Umbilical cord (tissue), 1 donor: ENCODE measurements at regions not wholly inside any gene's neighbourhood (a gene's known extent, or its start where the extent isn't known, plus 50 kb on each side); places are given as distances from the start of the nearest gene placed in this dataset.
A peak's percentile ranks its signal among the peaks of the same experiment; 100 is the strongest.

Experiments
- DNase-seq: peaks from one replicate; pipeline ENCODE4 v3.0.0-alpha.2; 2015; ENCODE audit warnings: low spot score

DNA sequence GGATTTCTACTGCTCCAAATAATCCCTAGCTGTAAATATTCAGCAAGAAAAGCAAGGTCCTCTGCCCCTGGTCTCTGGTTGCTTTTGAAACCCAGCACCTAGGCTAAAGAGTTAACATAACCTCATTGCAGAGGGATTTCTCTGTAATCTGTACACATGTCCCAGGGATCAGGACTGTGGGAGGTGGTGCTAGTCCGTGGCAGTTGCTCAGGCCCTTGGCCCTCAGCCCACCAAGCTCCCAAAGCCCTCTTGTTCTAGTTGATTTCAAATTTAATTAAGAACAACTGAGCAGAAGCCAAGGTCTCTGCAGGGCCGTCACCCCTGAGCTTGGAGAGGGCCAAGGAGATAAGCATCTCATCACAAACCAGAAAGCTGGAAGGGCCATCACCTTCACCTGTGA, 181.1 kb downstream of the SOX9 start:
- DNase-seq = peak; percentile 22

DNA sequence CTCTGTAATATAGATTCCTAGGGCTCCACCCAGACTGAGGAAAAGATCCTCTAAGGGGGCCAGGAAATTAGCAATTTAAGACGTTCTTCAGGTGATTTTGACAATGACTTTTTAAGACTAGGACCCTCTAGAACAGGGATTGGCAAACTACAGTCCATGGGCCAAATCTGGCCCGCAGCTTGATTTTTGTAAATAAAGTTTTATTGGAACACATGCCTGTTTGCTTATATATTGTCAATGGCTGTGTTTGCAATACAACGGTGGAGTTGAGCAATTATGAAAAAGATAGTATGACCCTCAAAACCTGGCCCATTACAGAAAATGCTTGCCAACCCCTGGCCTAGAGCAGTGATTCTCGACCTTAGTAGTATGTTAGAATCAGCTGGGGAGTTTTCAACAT, 181.9 kb downstream of the SOX9 start:
- DNase-seq = no peak

DNA sequence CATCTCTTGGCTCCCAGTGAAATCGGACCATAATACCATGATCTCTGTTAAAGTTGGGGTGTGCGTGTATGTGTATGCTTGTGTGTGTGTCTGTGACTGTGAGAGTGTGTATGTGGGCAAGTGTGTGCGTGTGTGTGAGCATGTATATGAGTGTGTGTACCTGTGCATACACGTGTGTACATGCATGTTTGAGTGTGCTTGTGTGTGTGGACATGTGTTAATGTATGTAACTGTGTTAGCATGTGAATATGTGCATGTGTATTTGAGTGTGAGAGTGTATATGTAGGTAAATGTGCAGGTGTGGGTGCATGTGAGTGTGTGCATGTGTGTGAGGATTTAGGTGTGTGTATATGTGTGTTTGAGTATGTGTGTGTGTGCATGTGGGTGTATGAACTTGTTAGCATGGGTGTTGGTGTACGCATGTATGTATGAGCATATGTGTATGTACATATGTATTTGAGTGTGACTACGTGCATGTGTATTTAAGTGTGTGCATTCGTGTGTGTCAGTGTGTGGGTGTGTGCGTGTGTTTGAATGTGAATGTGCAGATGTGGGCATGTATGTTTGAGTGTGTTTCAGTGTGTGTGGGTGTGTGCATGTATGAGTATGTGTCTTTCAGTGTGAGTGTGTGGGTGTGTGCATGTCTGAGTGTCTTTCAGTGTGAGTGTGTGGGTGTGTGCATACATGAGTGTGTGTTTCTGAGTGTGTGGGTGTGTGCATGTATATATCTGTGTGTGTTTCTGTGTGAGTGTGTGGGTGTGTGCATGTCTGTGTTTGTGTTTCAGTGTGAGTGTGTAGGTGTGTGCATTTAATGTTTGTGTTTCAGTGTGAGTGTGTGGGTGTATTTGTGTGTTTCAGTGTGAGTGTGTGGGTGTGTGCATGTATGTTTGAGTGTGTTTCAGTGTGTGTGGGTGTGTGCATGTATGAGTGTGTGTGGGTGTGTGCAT, 183.2 kb downstream of the SOX9 start:
- no peak for DNase-seq

DNA sequence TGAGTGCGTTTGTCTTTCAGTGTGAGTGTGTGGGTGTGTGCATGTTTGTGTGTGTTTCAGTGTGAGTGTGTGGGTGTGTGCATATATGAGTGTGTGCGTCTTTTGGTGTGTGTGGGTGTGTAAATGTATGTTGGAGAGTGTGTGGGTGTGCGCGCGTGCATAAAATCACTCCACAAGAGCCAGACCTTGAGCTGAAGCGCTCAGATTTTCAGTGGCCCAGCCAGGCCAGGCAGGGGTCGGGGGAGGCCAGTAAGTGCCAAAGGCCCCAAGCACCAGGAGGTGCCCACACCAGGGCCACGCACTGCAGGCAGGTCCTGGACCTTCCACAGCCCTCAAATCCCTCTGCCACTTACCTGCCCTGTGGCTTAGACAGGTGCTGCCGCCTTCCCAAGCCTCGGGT, 184.0 kb downstream of the SOX9 start:
- DNase-seq = no peak

DNA sequence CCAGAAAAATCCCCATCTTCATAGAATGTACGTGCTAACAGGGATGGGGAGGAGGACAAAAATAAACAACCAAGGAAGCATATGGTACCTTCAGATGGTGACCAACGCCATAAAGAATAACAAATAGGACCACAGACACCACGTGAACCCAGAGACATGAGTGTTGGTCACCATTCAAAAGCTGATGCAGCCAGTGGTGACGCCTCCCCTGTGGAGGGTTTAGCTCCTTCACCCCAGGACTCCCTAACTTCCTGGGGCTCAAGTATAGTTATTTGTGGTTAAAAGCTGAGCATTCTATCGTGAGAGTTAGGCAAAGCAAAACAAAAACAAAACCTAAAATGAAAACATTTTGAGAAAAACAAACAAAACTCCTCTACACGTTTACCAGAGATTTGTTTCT, 184.7 kb downstream of the SOX9 start:
- DNase-seq = no peak

DNA sequence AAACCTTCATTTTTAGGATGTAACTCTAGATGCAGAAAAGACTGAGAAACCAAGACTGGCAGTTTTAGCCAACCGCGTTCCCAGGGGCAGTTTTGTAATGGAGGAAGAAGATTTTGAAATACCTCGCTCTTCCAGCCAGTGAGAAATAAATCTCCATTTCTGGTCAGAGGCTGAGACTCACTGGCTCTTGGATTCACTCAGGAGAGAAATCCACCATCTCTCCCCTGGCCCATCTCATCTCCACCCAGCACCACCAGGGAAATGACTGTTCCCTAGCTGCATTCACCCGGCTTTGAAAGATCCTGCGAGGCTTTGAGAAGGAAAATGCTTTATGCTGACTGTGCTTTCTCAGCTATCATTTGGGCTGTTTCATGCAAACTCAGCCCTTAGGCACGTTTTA, 185.2 kb downstream of the SOX9 start:
- DNase-seq = peak; percentile 76

DNA sequence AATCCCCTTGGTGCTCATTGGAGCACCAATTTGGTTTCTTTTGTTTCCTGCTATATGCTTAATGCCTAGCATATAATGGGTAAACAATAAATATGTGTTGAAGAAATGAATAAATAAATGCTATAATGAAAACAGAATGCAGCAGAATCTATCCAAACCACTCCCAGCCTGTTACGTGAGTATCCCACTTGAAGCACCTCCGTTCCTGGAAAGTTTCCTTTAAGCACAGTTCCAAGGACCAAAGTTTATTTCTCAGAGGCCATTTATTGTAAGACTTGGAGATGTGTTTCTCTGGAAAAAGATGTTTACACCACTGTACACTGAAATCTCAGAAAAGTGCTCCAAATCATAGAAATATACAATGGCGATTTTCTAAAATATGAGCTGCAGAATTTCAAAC, 187.0 kb downstream of the SOX9 start:
- no peak for DNase-seq

DNA sequence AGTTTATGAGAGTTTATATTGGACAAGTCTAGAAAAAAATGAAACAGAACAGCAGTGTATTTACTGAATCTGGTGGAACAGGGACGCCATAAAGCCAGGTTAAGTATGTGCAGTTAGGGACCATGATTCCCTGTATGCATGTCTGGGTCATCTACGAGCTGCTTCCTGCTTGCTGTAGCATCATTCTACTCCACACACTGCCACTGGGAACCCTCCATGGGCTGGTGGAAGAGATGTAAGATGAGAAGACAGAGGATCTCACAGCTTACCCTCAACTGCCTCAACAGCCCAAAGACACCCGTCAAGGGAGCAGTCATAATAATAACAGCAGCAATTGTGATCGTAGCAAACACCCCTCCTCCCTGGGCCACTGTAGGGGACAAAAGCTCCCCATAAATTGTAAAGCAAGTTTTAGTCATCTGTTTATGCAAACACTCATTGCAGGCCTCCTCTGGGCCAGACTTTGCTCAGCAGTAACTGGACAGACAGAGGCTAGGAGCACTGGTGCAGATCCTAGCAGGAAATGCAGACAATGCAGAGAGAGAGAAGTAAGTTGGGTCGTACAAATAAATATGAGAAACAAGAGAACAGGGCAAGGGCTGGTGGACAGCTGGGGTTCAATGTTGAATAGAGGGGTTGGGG, 188.0 kb downstream of the SOX9 start:
- DNase-seq = no peak

DNA sequence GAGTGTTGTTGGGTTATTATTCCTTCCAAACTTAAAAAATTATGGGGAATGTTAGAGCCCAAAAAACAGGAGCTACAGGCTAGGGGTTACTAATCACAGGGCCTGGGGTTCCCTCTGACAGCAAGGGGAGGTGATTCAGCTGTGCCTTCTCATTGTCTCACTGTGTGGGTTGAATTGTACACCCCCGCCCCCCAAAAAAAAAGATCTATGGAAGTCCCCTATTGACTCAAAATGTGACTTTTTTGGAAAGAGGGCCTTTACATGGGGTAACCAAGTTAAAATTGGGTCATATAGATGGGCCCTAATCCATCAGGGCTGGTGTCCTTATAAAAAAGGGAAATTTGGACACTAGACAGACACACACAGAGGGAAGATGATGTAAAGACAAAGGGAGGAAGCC, 190.2 kb downstream of the SOX9 start:
- DNase-seq = no peak

DNA sequence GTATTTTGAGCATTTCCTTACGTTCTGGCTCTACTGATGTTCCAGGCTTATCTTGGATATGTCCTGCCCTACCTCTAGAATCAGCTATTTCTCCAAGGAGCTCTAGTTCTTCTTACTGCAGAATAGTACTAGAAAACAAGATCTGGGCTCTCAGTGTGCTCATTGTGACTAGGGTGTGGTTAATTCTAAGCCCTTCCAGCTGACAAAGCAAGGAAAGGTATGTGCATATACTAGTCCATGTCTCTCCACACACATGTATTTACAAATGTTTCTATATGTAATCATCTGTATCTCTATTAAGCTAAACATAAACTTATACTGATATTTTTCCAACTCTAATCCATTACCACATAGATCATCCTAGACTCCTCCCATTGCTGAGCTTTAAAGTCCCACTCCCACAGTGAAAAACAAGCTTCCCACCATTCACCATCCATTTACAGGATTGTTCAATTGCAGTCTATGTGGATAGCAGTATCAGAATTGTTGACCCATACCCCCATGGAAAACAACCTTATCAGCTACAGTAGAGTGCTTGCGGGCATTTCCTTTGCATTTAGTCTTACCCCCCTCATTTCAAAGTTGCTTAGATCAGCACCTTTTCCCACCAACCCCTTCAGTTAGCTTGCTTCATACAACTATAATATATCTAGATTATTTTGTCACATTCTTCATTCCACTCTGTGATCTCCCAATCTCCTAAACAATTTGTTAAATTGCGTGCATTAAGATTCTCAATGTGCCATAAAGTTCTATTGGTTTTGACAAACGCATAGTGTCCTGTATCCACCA, 194.5 kb downstream of the SOX9 start:
- DNase-seq = no peak

DNA sequence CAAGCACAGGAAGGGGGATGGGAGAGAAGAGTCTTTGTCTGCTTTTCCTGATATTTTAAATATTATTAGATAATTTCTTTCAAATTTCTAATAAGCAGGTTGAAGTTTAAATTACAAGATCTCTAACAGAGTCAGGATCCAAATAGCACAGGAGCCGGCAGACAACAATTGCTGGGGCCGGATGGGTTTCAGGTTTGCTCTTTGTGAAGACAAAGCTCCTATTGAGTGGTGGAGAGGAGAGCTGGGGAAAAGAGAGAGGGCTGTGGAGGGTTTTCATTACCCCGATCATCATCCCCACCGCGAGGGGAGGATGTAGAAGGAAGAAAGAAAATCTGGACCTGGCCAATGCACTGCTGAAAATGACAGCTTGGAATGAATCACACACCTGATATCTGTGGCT, 197.3 kb downstream of the SOX9 start:
- no peak for DNase-seq

DNA sequence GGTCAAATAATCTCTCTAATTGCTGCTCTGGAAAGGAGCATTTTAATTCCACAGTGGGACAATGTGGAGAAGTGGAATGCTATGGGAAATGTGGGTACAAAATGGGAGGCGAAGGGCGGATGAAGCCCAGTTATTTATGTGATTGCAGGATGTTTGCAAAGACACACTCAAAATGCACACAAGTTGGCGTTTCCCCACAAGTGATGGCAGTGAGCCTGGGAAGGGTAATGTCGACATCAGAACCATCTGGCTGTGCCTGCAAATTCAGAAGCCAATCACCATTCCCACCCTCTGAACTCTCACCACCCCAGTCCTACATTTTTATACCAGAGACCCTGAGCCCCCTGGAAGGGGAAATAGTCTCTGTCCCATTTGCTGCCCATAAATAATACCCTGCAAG, 201.1 kb downstream of the SOX9 start:
- DNase-seq = no peak

DNA sequence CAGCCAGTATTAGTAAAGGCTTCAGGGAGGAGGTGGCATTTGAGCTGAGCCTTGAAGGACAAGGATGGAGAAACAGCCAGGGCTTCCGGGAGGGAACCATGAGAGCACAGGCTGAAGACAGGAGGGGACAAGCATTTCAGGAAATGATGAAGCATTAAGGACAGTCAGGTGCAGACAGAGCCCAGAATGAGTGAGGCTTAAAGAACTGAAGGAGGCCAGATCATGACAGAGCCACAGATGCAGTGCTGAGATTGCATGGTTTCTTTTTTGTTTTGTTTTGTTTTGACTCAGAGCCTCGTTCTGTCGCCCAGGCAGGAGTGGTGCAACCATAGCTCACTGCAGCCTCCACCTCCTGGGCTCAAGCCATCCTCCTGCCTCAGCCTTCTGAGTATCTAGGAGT, 211.5 kb downstream of the SOX9 start:
- DNase-seq = no peak

DNA sequence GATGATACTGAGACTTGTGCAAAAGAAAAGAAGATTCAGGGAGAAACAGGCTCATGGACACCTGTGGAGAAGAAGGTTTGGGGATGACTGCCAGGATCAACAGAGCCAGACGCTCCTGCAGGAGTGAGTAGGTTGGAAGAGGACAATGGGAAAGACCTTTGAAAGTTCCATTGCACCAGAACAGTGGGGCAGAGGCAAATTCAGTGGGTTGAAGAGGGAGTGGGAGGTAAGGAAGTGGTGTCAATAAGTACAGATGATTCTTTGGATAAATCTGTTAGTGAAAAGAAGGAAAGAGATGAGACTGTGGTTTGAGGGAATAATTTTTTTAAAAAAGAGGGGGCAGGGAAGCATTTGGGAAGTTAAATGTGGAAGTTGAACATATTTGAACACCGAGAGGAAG, 212.8 kb downstream of the SOX9 start:
- no peak for DNase-seq

DNA sequence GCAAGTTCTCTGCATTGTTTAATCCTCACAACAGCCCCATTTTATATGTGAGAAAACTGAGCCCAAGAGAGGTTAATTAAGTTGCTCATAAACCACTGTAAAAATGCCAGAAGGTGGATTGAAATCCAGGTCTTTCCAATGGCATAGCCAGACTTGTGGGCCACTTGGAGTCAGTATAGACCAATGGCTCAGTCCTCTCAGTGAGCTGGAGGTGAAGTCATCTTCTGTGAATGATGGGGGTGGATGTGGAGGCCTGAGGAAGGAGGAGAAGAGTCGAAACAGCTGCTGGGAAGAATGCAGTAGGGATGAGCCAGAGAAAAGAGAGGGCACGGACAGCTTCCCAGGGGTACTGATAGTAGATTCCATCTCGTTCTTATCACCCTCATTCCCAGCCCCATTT, 213.4 kb downstream of the SOX9 start:
- DNase-seq = peak; percentile 45

DNA sequence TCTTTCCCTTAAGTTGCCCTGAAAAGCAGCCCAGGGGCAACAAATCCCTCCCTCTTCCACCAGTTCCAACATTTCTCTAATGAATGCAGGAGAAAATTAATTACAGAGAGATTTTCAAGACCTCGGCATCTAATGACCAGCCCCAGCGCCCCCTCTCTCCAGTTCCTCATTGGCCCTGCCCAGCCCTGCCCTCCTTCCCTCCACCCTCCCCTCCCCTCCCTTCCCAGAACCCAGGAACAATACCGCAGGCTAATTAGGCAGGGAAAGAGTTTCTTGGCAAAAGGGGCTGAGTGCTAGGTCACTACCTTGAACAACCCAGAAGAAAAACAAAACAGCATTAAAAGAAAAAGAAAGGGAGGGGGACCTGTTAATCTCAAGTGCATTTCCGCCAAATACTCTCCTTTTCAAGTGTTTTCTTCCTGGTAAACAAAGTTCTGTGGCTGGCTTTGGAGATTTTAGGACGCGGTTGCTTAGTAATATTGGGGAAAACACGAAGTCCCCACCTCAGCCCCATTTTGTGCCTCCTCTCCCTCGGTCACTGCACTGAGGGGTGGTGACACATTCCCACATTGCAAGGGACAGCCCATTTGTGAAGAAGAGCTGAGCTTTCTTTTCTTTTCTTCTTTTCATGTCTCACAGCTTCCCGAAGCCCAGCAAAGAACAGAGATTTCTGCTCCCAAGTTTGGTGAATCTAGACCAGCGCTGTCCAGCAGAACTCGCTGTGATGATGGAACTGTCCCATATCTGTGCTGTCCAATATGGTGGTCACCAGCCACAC, 215.4 kb downstream of the SOX9 start:
- DNase-seq = no peak

DNA sequence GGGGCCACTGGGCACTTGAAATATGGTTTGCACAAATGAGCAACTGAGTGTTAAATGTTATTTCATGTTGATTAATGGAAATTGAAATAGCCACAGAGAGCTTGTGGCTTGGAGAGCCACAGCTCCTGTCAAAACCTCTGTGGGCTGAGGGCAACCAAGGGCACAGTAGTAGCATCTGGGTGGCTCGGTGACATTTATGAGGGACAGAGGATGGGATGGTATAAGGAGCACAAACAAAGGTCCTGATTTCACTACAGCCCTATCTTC, 215.9 kb downstream of the SOX9 start:
- DNase-seq = no peak

DNA sequence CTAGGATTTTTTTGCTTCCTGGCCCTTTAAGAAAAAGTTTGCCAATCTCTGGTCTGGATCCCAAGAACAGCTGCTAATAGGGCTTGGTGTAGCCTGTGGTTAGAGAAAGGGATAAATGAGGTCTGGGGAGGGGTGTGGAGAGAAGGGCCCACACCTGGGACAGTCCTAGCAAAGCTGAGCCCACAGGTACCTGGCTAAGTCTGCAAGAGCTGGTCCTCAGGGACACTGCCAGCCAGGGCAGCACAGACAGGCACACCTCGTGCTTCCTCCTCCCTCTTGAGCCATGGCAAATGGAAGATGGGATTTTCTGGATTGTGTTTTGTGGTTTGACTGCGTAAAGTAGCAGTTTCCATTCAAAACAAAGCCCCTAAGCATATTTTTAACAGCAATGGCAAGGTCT, 217.5 kb downstream of the SOX9 start:
- DNase-seq = no peak

DNA sequence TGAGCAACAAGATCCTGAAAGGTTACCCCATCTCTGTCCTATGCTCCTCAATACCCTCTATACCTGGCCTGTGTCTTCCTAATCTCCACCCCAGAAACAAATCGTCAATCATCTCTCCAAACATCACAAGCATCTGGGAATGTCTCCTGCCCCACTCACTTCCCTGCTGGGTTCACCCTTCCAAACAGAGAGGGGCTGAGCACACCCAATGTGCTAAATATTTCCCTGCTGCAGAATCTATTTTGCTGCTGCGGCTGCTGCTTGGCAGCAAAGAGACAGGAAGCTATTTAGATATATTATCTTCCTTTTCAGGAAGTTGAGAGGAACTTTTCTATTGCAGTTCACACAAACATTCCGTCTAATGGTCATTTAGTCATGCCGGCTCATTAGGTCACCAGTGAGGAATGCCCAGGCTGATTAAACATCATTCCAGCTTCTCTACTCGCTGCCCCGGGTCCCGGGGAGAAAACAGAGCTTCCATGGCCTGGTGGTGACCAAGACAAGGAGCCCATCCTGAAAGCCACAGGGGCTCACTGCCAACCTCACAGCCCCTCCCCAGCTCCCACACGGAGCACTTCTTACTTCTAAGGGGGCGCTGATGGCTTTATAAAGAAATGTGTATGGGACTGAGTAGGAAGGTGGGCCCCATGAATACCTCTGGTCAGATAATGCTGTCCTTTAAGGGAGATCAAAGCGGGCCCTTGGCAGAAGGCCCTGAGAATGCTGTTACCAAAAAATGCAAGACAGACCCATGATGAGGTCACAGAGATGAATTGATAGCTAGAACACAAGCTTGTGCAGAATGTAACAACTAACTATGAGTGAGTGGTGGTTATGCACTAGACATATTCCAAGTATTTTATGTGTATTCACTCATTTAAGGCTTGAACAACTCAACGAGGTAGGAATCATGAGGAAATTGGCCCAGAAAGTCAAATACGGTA, 218.3 kb downstream of the SOX9 start:
- peak; percentile 82 for DNase-seq

DNA sequence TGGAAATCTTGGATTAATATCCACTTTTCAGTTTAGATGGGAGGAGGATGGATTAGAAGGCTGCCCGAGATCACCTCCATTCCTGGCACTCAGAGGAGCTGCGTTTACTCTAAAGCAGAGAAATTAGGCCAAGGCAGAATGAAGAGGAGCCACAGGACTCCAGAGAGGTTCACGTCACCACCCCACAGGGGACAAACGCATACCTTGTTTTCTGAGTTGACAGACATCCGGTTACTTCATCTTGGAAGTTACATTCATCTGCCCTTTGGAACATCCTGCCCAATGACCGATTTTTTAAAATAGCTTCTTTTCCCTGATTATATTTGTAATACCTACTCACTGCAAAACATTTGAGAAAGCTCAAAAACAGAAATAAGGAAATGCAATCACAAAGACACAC, 220.0 kb downstream of the SOX9 start:
- DNase-seq = no peak

DNA sequence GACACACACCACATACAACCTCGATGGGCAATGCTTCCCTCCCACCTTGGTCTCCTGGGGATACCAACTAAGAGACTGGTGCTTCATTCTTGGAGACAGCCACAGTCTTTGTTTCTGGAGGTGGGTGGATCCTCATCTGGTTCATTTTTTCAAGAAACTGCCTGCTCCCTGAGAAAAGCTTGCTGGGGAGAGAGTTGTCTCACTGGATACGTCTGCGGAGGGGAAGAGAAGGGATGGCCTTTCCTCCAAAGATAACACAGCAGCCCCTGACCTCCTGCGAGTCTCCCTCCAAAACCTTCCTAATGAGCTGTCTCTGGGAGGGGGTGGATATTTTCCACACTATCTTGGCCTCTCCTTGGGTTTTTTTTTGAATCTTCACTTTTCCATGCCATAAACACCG, 221.2 kb downstream of the SOX9 start:
- no peak for DNase-seq
